HL-60 (cell line): ENCODE measurements at regions not wholly inside any gene's neighbourhood (a gene's known extent, or its start where the extent isn't known, plus 50 kb on each side); places are given as distances from the start of the nearest gene placed in this dataset.

Experiments used
- GABPA ChIP-seq: IDR thresholded peaks from 2 replicates; pipeline ENCODE4 v1.6.1; 2012; ENCODE audit warnings: low read depth
- POLR2AphosphoS5 ChIP-seq: IDR thresholded peaks from 2 replicates; pipeline ENCODE4 v1.6.1; 2012; ENCODE audit warnings: low read depth
- TF ChIP-seq, protein P1 (sequence below): IDR thresholded peaks from one replicate; pipeline ENCODE4 v1.5.1; 2011; ENCODE audit warnings: low read length, control low read depth, inconsistent platforms; ENCODE audit not compliant: insufficient read depth

GRCh38 chr1:22351768-22352080 lies 99.9 kb upstream of the ZBTB40 start:
- TF ChIP-seq, protein P1, sequence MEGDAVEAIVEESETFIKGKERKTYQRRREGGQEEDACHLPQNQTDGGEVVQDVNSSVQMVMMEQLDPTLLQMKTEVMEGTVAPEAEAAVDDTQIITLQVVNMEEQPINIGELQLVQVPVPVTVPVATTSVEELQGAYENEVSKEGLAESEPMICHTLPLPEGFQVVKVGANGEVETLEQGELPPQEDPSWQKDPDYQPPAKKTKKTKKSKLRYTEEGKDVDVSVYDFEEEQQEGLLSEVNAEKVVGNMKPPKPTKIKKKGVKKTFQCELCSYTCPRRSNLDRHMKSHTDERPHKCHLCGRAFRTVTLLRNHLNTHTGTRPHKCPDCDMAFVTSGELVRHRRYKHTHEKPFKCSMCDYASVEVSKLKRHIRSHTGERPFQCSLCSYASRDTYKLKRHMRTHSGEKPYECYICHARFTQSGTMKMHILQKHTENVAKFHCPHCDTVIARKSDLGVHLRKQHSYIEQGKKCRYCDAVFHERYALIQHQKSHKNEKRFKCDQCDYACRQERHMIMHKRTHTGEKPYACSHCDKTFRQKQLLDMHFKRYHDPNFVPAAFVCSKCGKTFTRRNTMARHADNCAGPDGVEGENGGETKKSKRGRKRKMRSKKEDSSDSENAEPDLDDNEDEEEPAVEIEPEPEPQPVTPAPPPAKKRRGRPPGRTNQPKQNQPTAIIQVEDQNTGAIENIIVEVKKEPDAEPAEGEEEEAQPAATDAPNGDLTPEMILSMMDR: no peak
- no peak for TF ChIP-seq POLR2AphosphoS5
- TF ChIP-seq GABPA: no peak
